GM12878 (cell line): ENCODE measurements at regions not wholly inside any gene's neighbourhood (a gene's known extent, or its start where the extent isn't known, plus 50 kb on each side); places are given as distances from the start of the nearest gene placed in this dataset.

ENCODE experiments used
- ATAC-seq: fragments of 200-7000 bp; cut with Tn5 transposase; 3 replicates; pipeline ENCODE4 v1.9.1; 2020; ENCODE audit warnings: mild to moderate bottlenecking, moderate library complexity
- BruUV-seq: library from RNA; stranded (reverse); fragments of 400-500 nt; replicated peaks from 2 replicates; lab custom pipeline; 2021; lab: Mats Ljungman, UMichigan
- CTCF ChIA-PET: fragments of 300-600 bp; sonication (Branson Sonifier 250); formaldehyde crosslinking; extraction: SDS; loops from one replicate; lab custom pipeline; 2021; ENCODE audit warnings: inconsistent platforms; lab: Yijun Ruan, JAX
- POLR2A ChIA-PET: fragments of 350-600 bp; formaldehyde crosslinking; extraction: SDS; loops from one replicate; lab custom pipeline; 2021; ENCODE audit warnings: inconsistent platforms; lab: Charles Lee
- RAD21 ChIA-PET: fragments of 300-600 bp; sonication (Branson Sonifier 250); formaldehyde crosslinking; loops from one replicate; lab custom pipeline; 2023; ENCODE audit warnings: antibody characterized with exemption; ENCODE audit not compliant: unreplicated experiment; lab: Charles Lee
- SMC1A ChIA-PET: fragments of 300-600 bp; sonication (Branson Sonifier 250); formaldehyde crosslinking; loops from one replicate; lab custom pipeline; 2023; ENCODE audit not compliant: unreplicated experiment, uncharacterized antibody; lab: Charles Lee
- DNase-seq: peaks from one replicate; pipeline ENCODE4 v3.0.0-alpha.2; 2011; ENCODE audit warnings: low read depth, low spot score
- FAIRE-seq: peaks from 3 replicates; lab custom pipeline; 2011; peaks lifted over from hg19 to GRCh38; lab: Jason Lieb, UNC
- H2AFZ ChIP-seq: 2 replicates; pipeline ENCODE4 v1.6.0; 2011; ENCODE audit warnings: low read depth, low read length, control low read depth; ENCODE audit not compliant: control insufficient read depth
- H3K27ac ChIP-seq: 2 replicates; pipeline ENCODE4 v1.5.1; 2011; ENCODE audit warnings: control low read depth; ENCODE audit not compliant: control insufficient read depth, insufficient read depth
- H3K27me3 ChIP-seq, 2 experiments: replicated peaks in 1 of 2; 2 replicates each; pipeline versions ENCODE4 v1.6.0 to v1.6.1; 2011; ENCODE audit warnings: low read length in 1 of 2; ENCODE audit not compliant: control insufficient read depth in 2 of 2, insufficient read depth in 2 of 2
- H3K36me3 ChIP-seq, 2 experiments: 2 replicates each; pipeline ENCODE4 v1.5.1; 2011; ENCODE audit warnings: low read length in 1 of 2; ENCODE audit not compliant: control insufficient read depth in 2 of 2, insufficient read depth in 2 of 2
- H3K4me1 ChIP-seq: 2 replicates; pipeline ENCODE4 v1.6.1; 2011; ENCODE audit warnings: mild to moderate bottlenecking, low read length, moderate library complexity, mixed read lengths; ENCODE audit not compliant: control insufficient read depth, insufficient read depth
- H3K4me2 ChIP-seq: 2 replicates; pipeline ENCODE4 v1.6.0; 2011; ENCODE audit warnings: control low read depth; ENCODE audit not compliant: control insufficient read depth, insufficient read depth
- H3K4me3 ChIP-seq: fragments of 200-600 bp; sonication (generic); 2 replicates; pipeline ENCODE4 v1.5.1; 2016
- H3K79me2 ChIP-seq: 2 replicates; pipeline ENCODE4 v1.6.0; 2011; ENCODE audit warnings: low read length; ENCODE audit not compliant: control insufficient read depth, insufficient read depth
- H3K9ac ChIP-seq: 2 replicates; pipeline ENCODE4 v1.8.0; 2011; ENCODE audit warnings: low read length, control low read depth, mixed read lengths; ENCODE audit not compliant: control insufficient read depth, insufficient read depth
- H3K9me3 ChIP-seq: replicated peaks from 3 replicates; pipeline ENCODE4 v1.5.1; 2011; ENCODE audit warnings: mild to moderate bottlenecking, low read length; ENCODE audit not compliant: control insufficient read depth, insufficient read depth
- H4K20me1 ChIP-seq: 2 replicates; pipeline ENCODE4 v1.6.0; 2011; ENCODE audit not compliant: control insufficient read depth, insufficient read depth
- BCL11A ChIP-seq: IDR thresholded peaks from 2 replicates; pipeline ENCODE4 v1.6.1; 2011; ENCODE audit warnings: low read depth, low read length
- BHLHE40 ChIP-seq, 2 experiments: fragments of 450-650 bp in 1 of 2; IDR thresholded peaks; 2 replicates each; pipeline ENCODE4 v1.6.1; 2011 to 2017; ENCODE audit warnings: low read depth in 2 of 2, borderline replicate concordance in 1 of 2, improper control_type of control experiment in 1 of 2, low read length in 1 of 2, mild to moderate bottlenecking in 1 of 2
- CBX3 ChIP-seq: fragments of 200-600 bp; sonication (generic); IDR thresholded peaks from 2 replicates; pipeline ENCODE4 v1.6.1; 2016; ENCODE audit warnings: low read depth, borderline replicate concordance
- CUX1 ChIP-seq: IDR thresholded peaks from 2 replicates; pipeline ENCODE4 v1.6.1; 2012; ENCODE audit warnings: improper control_type of control experiment, low read depth, low read length; ENCODE audit not compliant: insufficient replicate concordance
- MAX ChIP-seq: IDR thresholded peaks from 2 replicates; pipeline ENCODE4 v1.6.1; 2012; ENCODE audit warnings: low read depth, low read length, improper control_type of control experiment
- NR2F1 ChIP-seq: fragments of 450-650 bp; conservative IDR thresholded peaks from 2 replicates; pipeline ENCODE4 v1.6.1; 2017; ENCODE audit warnings: mild to moderate bottlenecking
- PRDM15 ChIP-seq: fragments of 450-650 bp; formaldehyde crosslinking; IDR thresholded peaks from 2 replicates; pipeline ENCODE4 v1.4.0; 2020; ENCODE audit warnings: mild to moderate bottlenecking, moderate library complexity
- RFX5 ChIP-seq: IDR thresholded peaks from 2 replicates; pipeline ENCODE4 v1.6.1; 2011; ENCODE audit warnings: low read depth, low read length, improper control_type of control experiment
- RUNX3 ChIP-seq: IDR thresholded peaks from 2 replicates; pipeline ENCODE4 v1.6.1; 2012; ENCODE audit warnings: low read length, inconsistent platforms
- SMARCA5 ChIP-seq: fragments of 450-650 bp; IDR thresholded peaks from 2 replicates; pipeline ENCODE4 v1.6.1; 2017; ENCODE audit warnings: mild to moderate bottlenecking
- ZNF687 ChIP-seq: fragments of 450-650 bp; IDR thresholded peaks from 2 replicates; pipeline ENCODE4 v1.6.1; 2017; ENCODE audit warnings: mild to moderate bottlenecking, moderate library complexity
- ZSCAN29 ChIP-seq: fragments of 450-650 bp; IDR thresholded peaks from 2 replicates; pipeline ENCODE4 v1.6.1; 2017; ENCODE audit warnings: mild to moderate bottlenecking, moderate library complexity
- WGBS: methylation state at CpG from one replicate; pipeline ENCODE4 v1.1.6; 2016; ENCODE audit warnings: low lambda C conversion rate; ENCODE audit not compliant: insufficient replicate concordance, insufficient coverage; ENCODE audit errors: missing lambda C conversion rate; 5-methylcytosine and 5-hydroxymethylcytosine counted together
- in situ Hi-C: fragments of 300-500 bp; cut with MboI; formaldehyde crosslinking; loops from 9 replicates; pipeline ENCODE4 v1.14.3; 2018; ENCODE audit warnings: mixed read lengths
- intact Hi-C: fragments of 100-400 bp; cut with micrococcal nuclease; formaldehyde crosslinking; loops from one replicate; pipeline ENCODE4 v1.14.2; 2022; ENCODE audit not compliant: unreplicated experiment

GRCh38 chr14:83556065-83556464 lies 1973.9 kb upstream of the FLRT2 start:
- no peak overlapping the region for H2AFZ ChIP-seq
- ATAC-seq (peak; percentile 68), DNase-seq (no peak), FAIRE-seq (no peak)
- BruUV-seq: no TSS peak
- H3K4me3 ChIP-seq: no peak overlapping the region
- WGBS: 0% methylated on average over 2 of the region's 2 CpGs
- ChIA-PET RAD21 (no interaction called here), CTCF (no interaction called here), POLR2A (no interaction called here), SMC1A (interaction anchor here (1.5 kb wide), 1 partner anchor 13 kb away, joined by 6 read pairs; no protein-coding TSS in a partner anchor)
- no peaks in the 10 kb centered on the region for H3K9me3 ChIP-seq
- no peaks in the 10 kb centered on the region for H3K4me1 ChIP-seq
- H3K9ac ChIP-seq: no peak overlapping the region
- intact Hi-C loops (no loop called here), in situ Hi-C loops (no loop called here)
- no peak overlapping the region for H3K4me2 ChIP-seq
- H3K79me2 ChIP-seq: no peaks in the 10 kb centered on the region
- no peaks in the 10 kb centered on the region for H4K20me1 ChIP-seq
- H3K27ac ChIP-seq: no peak overlapping the region
- H3K27me3 ChIP-seq: no peaks in the 10 kb centered on the region
- no peaks in the 10 kb centered on the region for H3K36me3 ChIP-seq
- TF ChIP-seq ZSCAN29: no peak
- no peak for TF ChIP-seq ZNF687
- no peak for TF ChIP-seq RUNX3
- no peak for TF ChIP-seq MAX
- no peak for TF ChIP-seq CUX1
- TF ChIP-seq NR2F1: peak; percentile 62
- TF ChIP-seq RFX5: no peak
- no peak for TF ChIP-seq BHLHE40 (IDR thresholded peaks at IDR 0.05; ENCODE audit: borderline replicate concordance in 1 of 2, low read depth in 2 of 2, low read length in 1 of 2)
- no peak for TF ChIP-seq PRDM15 (CRISPR knock-in tag)
- TF ChIP-seq CBX3: no peak
- 0 out of 2 replicates have a peak, but pooled peaks have one; percentile 42 for TF ChIP-seq BCL11A
- no peak for TF ChIP-seq SMARCA5
